ENCODE measurements at regions not wholly inside any gene's neighbourhood (a gene's known extent, or its start where the extent isn't known, plus 50 kb on each side); places are given as distances from the start of the nearest gene placed in this dataset.

- TF ChIP-seq, protein P1, sequence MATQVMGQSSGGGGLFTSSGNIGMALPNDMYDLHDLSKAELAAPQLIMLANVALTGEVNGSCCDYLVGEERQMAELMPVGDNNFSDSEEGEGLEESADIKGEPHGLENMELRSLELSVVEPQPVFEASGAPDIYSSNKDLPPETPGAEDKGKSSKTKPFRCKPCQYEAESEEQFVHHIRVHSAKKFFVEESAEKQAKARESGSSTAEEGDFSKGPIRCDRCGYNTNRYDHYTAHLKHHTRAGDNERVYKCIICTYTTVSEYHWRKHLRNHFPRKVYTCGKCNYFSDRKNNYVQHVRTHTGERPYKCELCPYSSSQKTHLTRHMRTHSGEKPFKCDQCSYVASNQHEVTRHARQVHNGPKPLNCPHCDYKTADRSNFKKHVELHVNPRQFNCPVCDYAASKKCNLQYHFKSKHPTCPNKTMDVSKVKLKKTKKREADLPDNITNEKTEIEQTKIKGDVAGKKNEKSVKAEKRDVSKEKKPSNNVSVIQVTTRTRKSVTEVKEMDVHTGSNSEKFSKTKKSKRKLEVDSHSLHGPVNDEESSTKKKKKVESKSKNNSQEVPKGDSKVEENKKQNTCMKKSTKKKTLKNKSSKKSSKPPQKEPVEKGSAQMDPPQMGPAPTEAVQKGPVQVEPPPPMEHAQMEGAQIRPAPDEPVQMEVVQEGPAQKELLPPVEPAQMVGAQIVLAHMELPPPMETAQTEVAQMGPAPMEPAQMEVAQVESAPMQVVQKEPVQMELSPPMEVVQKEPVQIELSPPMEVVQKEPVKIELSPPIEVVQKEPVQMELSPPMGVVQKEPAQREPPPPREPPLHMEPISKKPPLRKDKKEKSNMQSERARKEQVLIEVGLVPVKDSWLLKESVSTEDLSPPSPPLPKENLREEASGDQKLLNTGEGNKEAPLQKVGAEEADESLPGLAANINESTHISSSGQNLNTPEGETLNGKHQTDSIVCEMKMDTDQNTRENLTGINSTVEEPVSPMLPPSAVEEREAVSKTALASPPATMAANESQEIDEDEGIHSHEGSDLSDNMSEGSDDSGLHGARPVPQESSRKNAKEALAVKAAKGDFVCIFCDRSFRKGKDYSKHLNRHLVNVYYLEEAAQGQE (IDR thresholded peaks at IDR 0.05; ENCODE audit: low read depth), result no peak
- TF ChIP-seq CEBPB (IDR thresholded peaks at IDR 0.05) (no peak), TAF1 (IDR thresholded peaks at IDR 0.05; ENCODE audit: low read depth) (no peak), EP300 (IDR thresholded peaks at IDR 0.05; ENCODE audit: borderline replicate concordance) (no peak), RAD21 (IDR thresholded peaks at IDR 0.05; ENCODE audit: low read depth) (no peak), CREB1 (IDR thresholded peaks at IDR 0.05; ENCODE audit: low read depth) (no peak), YY1 (IDR thresholded peaks at IDR 0.05; ENCODE audit: low read depth) (no peak), FOXM1 (IDR thresholded peaks at IDR 0.05; ENCODE audit: borderline replicate concordance, low read depth) (no peak)
- TF ChIP-seq, protein P2, sequence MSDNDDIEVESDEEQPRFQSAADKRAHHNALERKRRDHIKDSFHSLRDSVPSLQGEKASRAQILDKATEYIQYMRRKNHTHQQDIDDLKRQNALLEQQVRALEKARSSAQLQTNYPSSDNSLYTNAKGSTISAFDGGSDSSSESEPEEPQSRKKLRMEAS (IDR thresholded peaks at IDR 0.05), result no peak
These were observed 103.4 kb upstream of the PJA1 start for GRCh38 chrX:69268611-69269010.

All from Ishikawa (cell line).